Inflammatory macrophage (primary cell): ENCODE measurements at regions not wholly inside any gene's neighbourhood (a gene's known extent, or its start where the extent isn't known, plus 50 kb on each side); places are given as distances from the start of the nearest gene placed in this dataset.
"Not testable (repeated sequence)": the region's sequence is repeated elsewhere in the genome, so short reads cannot be mapped to it uniquely, and the experiment has no call there.

Experiments
- DNase-seq, 2 donors: peaks; one replicate each; pipeline ENCODE4 v3.0.0-alpha.2; 2020 to 2022

GRCh38 chr3:88812576-88812975 lies 294.8 kb upstream of the EPHA3 start:
- no peak for DNase-seq

GRCh38 chr3:88816445-88816844 lies 291.0 kb upstream of the EPHA3 start:
- DNase-seq = no peak

GRCh38 chr3:88824666-88825564 lies 282.5 kb upstream of the EPHA3 start:
- no peak for DNase-seq

- DNase-seq = no peak
These were observed 279.0 kb upstream of the EPHA3 start for GRCh38 chr3:88828466-88828865.

GRCh38 chr3:88852606-88853005 lies 254.8 kb upstream of the EPHA3 start:
- no peak for DNase-seq

- no peak for DNase-seq
These were observed 244.2 kb upstream of the EPHA3 start for GRCh38 chr3:88863196-88863595.

GRCh38 chr3:88876724-88877123 lies 230.7 kb upstream of the EPHA3 start:
- DNase-seq = no peak

GRCh38 chr3:88879905-88880304 lies 227.5 kb upstream of the EPHA3 start:
- DNase-seq = no peak

GRCh38 chr3:88882121-88882520 lies 225.3 kb upstream of the EPHA3 start:
- DNase-seq = no peak

GRCh38 chr3:88886624-88887023 lies 220.8 kb upstream of the EPHA3 start:
- not testable (repeated sequence) for DNase-seq

GRCh38 chr3:88896026-88896425 lies 211.4 kb upstream of the EPHA3 start:
- no peak for DNase-seq

GRCh38 chr3:88912294-88912877 lies 195.0 kb upstream of the EPHA3 start:
- no peak for DNase-seq

- no peak for DNase-seq
These were observed 188.6 kb upstream of the EPHA3 start for GRCh38 chr3:88918841-88919240.

- no peak for DNase-seq
These were observed 185.4 kb upstream of the EPHA3 start for GRCh38 chr3:88921986-88922385.

- DNase-seq = no peak
These were observed 181.2 kb upstream of the EPHA3 start for GRCh38 chr3:88926221-88926620.

- no peak for DNase-seq
These were observed 176.8 kb upstream of the EPHA3 start for GRCh38 chr3:88930611-88931010.

- DNase-seq = no peak
These were observed 170.6 kb upstream of the EPHA3 start for GRCh38 chr3:88936831-88937230.

GRCh38 chr3:88940296-88940695 lies 167.1 kb upstream of the EPHA3 start:
- DNase-seq = no peak

- DNase-seq = no peak
These were observed 160.4 kb upstream of the EPHA3 start for GRCh38 chr3:88947013-88947412.

GRCh38 chr3:88954853-88955252 lies 152.6 kb upstream of the EPHA3 start:
- DNase-seq = no peak

- DNase-seq = no peak
These were observed 152.1 kb upstream of the EPHA3 start for GRCh38 chr3:88955274-88955673.

GRCh38 chr3:88957711-88958439 lies 149.5 kb upstream of the EPHA3 start:
- DNase-seq = no peak

- no peak for DNase-seq
These were observed 147.4 kb upstream of the EPHA3 start for GRCh38 chr3:88960019-88960418.

GRCh38 chr3:88963003-88963402 lies 144.4 kb upstream of the EPHA3 start:
- DNase-seq = no peak
